Activated naive CD4-positive, alpha-beta T cell treated with anti-CD3 and anti-CD28 coated beads, Interleukin-2, amount 50 U/mL, for 16 hours (primary cell): ENCODE measurements at regions not wholly inside any gene's neighbourhood (a gene's known extent, or its start where the extent isn't known, plus 50 kb on each side); places are given as distances from the start of the nearest gene placed in this dataset.

Source experiments
- DNase-seq: peaks from one replicate; pipeline ENCODE4 v3.0.0-alpha.2; 2020

GRCh38 chr12:127416796-127417195, 850.2 kb upstream of the TMEM132C start:
- no peak for DNase-seq

- no peak for DNase-seq
Observed at GRCh38 chr12:127419111-127419510, 847.9 kb upstream of the TMEM132C start.

- no peak for DNase-seq
Observed at GRCh38 chr12:127421614-127422013, 845.4 kb upstream of the TMEM132C start.

- DNase-seq, result no peak
Observed at GRCh38 chr12:127422935-127423566, 843.9 kb upstream of the TMEM132C start.

- DNase-seq, result no peak
Observed at GRCh38 chr12:127425474-127425873, 841.5 kb upstream of the TMEM132C start.

GRCh38 chr12:127428420-127428819, 838.5 kb upstream of the TMEM132C start:
- no peak for DNase-seq

- DNase-seq, result no peak
Observed at GRCh38 chr12:127429551-127430285, 837.3 kb upstream of the TMEM132C start.

GRCh38 chr12:127430401-127430800, 836.6 kb upstream of the TMEM132C start:
- no peak for DNase-seq

- no peak for DNase-seq
Observed at GRCh38 chr12:127431177-127431576, 835.8 kb upstream of the TMEM132C start.

- no peak for DNase-seq
Observed at GRCh38 chr12:127431594-127431993, 835.4 kb upstream of the TMEM132C start.

GRCh38 chr12:127435439-127435838, 831.5 kb upstream of the TMEM132C start:
- DNase-seq, result no peak

- DNase-seq, result no peak
Observed at GRCh38 chr12:127438512-127439244, 828.3 kb upstream of the TMEM132C start.

- no peak for DNase-seq
Observed at GRCh38 chr12:127445581-127446139, 821.3 kb upstream of the TMEM132C start.

GRCh38 chr12:127448906-127449305, 818.1 kb upstream of the TMEM132C start:
- DNase-seq, result no peak

GRCh38 chr12:127450826-127451225, 816.1 kb upstream of the TMEM132C start:
- no peak for DNase-seq

GRCh38 chr12:127455347-127456265, 811.4 kb upstream of the TMEM132C start:
- DNase-seq, result no peak

GRCh38 chr12:127457726-127458125, 809.2 kb upstream of the TMEM132C start:
- no peak for DNase-seq

GRCh38 chr12:127459166-127459565, 807.8 kb upstream of the TMEM132C start:
- no peak for DNase-seq

GRCh38 chr12:127459687-127460086, 807.3 kb upstream of the TMEM132C start:
- DNase-seq, result no peak

GRCh38 chr12:127463237-127463636, 803.7 kb upstream of the TMEM132C start:
- DNase-seq, result no peak

- DNase-seq, result no peak
Observed at GRCh38 chr12:127469331-127469730, 797.6 kb upstream of the TMEM132C start.

GRCh38 chr12:127473766-127474165, 793.2 kb upstream of the TMEM132C start:
- DNase-seq, result no peak

- no peak for DNase-seq
Observed at GRCh38 chr12:127479256-127479655, 787.7 kb upstream of the TMEM132C start.
